ENCODE measurements at regions not wholly inside any gene's neighbourhood (a gene's known extent, or its start where the extent isn't known, plus 50 kb on each side); places are given as distances from the start of the nearest gene placed in this dataset.

- TF ChIP-seq, protein P1, sequence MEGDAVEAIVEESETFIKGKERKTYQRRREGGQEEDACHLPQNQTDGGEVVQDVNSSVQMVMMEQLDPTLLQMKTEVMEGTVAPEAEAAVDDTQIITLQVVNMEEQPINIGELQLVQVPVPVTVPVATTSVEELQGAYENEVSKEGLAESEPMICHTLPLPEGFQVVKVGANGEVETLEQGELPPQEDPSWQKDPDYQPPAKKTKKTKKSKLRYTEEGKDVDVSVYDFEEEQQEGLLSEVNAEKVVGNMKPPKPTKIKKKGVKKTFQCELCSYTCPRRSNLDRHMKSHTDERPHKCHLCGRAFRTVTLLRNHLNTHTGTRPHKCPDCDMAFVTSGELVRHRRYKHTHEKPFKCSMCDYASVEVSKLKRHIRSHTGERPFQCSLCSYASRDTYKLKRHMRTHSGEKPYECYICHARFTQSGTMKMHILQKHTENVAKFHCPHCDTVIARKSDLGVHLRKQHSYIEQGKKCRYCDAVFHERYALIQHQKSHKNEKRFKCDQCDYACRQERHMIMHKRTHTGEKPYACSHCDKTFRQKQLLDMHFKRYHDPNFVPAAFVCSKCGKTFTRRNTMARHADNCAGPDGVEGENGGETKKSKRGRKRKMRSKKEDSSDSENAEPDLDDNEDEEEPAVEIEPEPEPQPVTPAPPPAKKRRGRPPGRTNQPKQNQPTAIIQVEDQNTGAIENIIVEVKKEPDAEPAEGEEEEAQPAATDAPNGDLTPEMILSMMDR (IDR thresholded peaks at IDR 0.05): no peak
- Histone ChIP-seq H3K36me3 (no peaks in the 10 kb centered on the region), H3K9me3 (peaks cover 0 to 24% (median 5%) of the 10 kb centered on the region in 11 donors), H3K4me3 (no peak overlapping the region), H3K27ac (no peak overlapping the region), H3K4me1 (no peaks in the 10 kb centered on the region), H3K27me3 (no peaks in the 10 kb centered on the region)
- ATAC-seq: no peak
- no peak for DNase-seq
- WGBS, 2 donors: 79 to 86% methylated on average over 3 of the region's 3 CpGs
- intact Hi-C loops (cut with DNase I): no loop called here
Observed at GRCh38 chr2:41434991-41435390, 612.8 kb upstream of the PKDCC start.

GRCh38 chr2:41441958-41442357 is 605.9 kb upstream of the PKDCC start:
- H3K36me3 ChIP-seq: no peaks in the 10 kb centered on the region
- no peak for DNase-seq

GRCh38 chr2:41445865-41446264 is 602.0 kb upstream of the PKDCC start:
- no peak for ATAC-seq
- TF ChIP-seq, protein P1 (IDR thresholded peaks at IDR 0.05): no peak
- peaks cover 0 to 11% (median 0%) of the 10 kb centered on the region in 11 donors for H3K9me3 ChIP-seq
- no peak overlapping the region for H3K4me3 ChIP-seq
- no peaks in the 10 kb centered on the region for H3K27me3 ChIP-seq
- WGBS, 2 donors: 82 to 85% methylated on average over 4 of the region's 4 CpGs
- H3K4me1 ChIP-seq: no peaks in the 10 kb centered on the region
- H3K27ac ChIP-seq: no peak overlapping the region
- H3K36me3 ChIP-seq: no peaks in the 10 kb centered on the region
- intact Hi-C loops (cut with DNase I): no loop called here
- no peak for DNase-seq

More at GRCh38 chr2:41441958-41442357, 605.9 kb upstream of the PKDCC start:
- Histone ChIP-seq H3K27me3 (no peaks in the 10 kb centered on the region), H3K4me1 (no peaks in the 10 kb centered on the region), H3K4me3 (no peak overlapping the region), H3K9me3 (peaks cover 0 to 27% (median 9%) of the 10 kb centered on the region in 11 donors), H3K27ac (no peak overlapping the region)
- TF ChIP-seq, protein P1 (IDR thresholded peaks at IDR 0.05): no peak
- ATAC-seq: no peak
- intact Hi-C loops (cut with DNase I): no loop called here

DNA sequence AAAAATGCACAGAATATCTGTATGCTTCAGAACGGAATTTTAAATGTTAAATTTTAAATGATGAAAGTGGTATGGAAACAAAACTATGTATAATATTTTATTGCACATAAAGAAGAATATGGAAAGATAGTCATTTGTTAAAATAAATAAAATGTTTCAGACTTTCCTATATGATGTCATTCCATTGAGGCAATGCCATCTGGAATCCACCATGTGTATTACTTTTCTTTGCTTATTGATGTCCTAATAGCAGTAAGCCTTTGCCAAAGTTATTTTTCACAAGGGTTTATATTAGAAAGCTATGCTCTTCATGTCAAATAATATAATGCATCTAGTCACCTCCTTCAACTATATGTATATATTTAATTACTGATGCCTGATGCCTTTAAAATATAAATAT is 601.6 kb upstream of the PKDCC start:
- Histone ChIP-seq H3K36me3 (no peaks in the 10 kb centered on the region), H3K4me1 (no peaks in the 10 kb centered on the region), H3K27me3 (no peaks in the 10 kb centered on the region), H3K9me3 (peaks cover 0 to 11% (median 0%) of the 10 kb centered on the region in 11 donors), H3K27ac (no peak overlapping the region), H3K4me3 (no peak overlapping the region)
- ATAC-seq: no peak
- 79 to 86% methylated on average over 1 of the region's 1 CpG for WGBS, 2 donors
- TF ChIP-seq, protein P1 (IDR thresholded peaks at IDR 0.05): no peak
- intact Hi-C loops (cut with DNase I): no loop called here
- no peak for DNase-seq

All from heart right ventricle (tissue), 16 donors.